ENCODE measurements at regions not wholly inside any gene's neighbourhood (a gene's known extent, or its start where the extent isn't known, plus 50 kb on each side); places are given as distances from the start of the nearest gene placed in this dataset.

DNA sequence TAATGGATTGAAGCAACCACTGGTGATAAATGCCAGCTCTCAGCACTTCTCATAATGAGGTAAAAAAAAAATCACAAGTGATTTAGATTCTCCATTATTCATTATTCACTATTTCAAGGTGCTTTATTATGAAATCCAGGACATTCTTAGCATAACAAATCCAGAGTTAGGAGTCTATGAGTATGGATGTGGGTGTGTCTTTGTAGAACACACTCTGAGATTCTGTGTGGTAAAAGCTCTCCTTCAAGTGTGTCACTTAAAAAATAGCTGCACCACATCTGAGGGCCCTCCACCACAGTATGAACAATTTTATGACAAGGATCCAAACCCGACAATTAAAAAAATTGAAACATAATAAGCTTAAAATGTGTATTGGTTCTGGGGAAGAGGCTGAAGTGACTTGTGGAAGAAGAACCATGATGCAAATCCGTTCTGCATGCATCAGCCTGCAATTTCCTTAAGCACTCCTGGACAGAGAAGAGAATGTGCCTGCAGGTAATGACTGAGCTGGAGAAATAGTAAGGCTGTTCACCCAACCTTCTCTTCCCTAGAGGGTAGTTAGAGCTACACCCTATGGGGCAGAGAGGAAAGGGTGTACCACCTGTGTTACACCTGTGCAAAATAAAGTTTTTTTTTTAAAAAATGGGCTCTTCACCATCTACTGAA, 488.5 kb upstream of the MGAT4C start:
- no peak for TF ChIP-seq CTCF (IDR thresholded peaks at IDR 0.05; ENCODE audit: control insufficient read depth, extremely low read depth, insufficient read depth)
- no peak overlapping the region for H3K4me3 ChIP-seq (ENCODE audit: low read depth, low read length)
- DNase-seq (ENCODE audit: low read depth), result no peak

GRCh38 chr12:86743875-86744536, 487.8 kb upstream of the MGAT4C start:
- no peak for DNase-seq (ENCODE audit: low read depth)
- no peak for TF ChIP-seq CTCF (IDR thresholded peaks at IDR 0.05; ENCODE audit: control insufficient read depth, extremely low read depth, insufficient read depth)
- no peak overlapping the region for H3K4me3 ChIP-seq (ENCODE audit: low read depth, low read length)

GRCh38 chr12:86741531-86741930, 485.3 kb upstream of the MGAT4C start:
- no peak for DNase-seq (ENCODE audit: low read depth)
- H3K4me3 ChIP-seq (ENCODE audit: low read depth, low read length), result no peak overlapping the region
- TF ChIP-seq CTCF (IDR thresholded peaks at IDR 0.05; ENCODE audit: control insufficient read depth, extremely low read depth, insufficient read depth), result no peak

- DNase-seq (ENCODE audit: low read depth), result no peak
- TF ChIP-seq CTCF (IDR thresholded peaks at IDR 0.05; ENCODE audit: control insufficient read depth, extremely low read depth, insufficient read depth), result no peak
- no peak overlapping the region for H3K4me3 ChIP-seq (ENCODE audit: low read depth, low read length)
These were observed 479.7 kb upstream of the MGAT4C start for GRCh38 chr12:86735851-86736250.

DNA sequence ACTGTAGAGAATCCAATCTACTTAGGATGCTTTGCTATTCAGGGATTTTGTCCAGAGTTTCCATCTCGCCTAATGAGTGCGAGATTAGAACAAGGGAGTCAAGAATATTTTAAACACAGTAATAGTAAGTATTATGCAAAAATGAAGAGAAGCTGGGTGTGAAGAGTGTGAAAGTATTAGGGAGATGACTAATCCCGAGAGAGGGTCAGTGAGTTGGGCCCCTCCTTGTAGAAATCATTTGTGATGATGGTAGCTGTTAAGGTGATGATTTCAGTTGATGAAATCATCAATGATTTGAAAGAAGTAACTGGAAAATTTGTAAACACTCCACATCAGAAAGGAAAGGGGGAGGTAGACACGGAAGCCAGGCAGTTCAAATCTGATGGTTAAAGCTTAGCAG, 478.9 kb upstream of the MGAT4C start:
- TF ChIP-seq CTCF (IDR thresholded peaks at IDR 0.05; ENCODE audit: control insufficient read depth, extremely low read depth, insufficient read depth), result no peak
- no peak for DNase-seq (ENCODE audit: low read depth)
- no peak overlapping the region for H3K4me3 ChIP-seq (ENCODE audit: low read depth, low read length)

- no peak overlapping the region for H3K4me3 ChIP-seq (ENCODE audit: low read depth, low read length)
- no peak for DNase-seq (ENCODE audit: low read depth)
- no peak for TF ChIP-seq CTCF (IDR thresholded peaks at IDR 0.05; ENCODE audit: control insufficient read depth, extremely low read depth, insufficient read depth)
These were observed 474.0 kb upstream of the MGAT4C start for GRCh38 chr12:86730233-86730632.

- no peak for DNase-seq (ENCODE audit: low read depth)
- no peak for TF ChIP-seq CTCF (IDR thresholded peaks at IDR 0.05; ENCODE audit: control insufficient read depth, extremely low read depth, insufficient read depth)
- no peak overlapping the region for H3K4me3 ChIP-seq (ENCODE audit: low read depth, low read length)
These were observed 473.5 kb upstream of the MGAT4C start for GRCh38 chr12:86729739-86730138.
